ENCODE measurements at regions not wholly inside any gene's neighbourhood (a gene's known extent, or its start where the extent isn't known, plus 50 kb on each side); places are given as distances from the start of the nearest gene placed in this dataset.
"Not testable (repeated sequence)": the region's sequence is repeated elsewhere in the genome, so short reads cannot be mapped to it uniquely, and the experiment has no call there.

- 90 to 93% methylated on average over 3 of the region's 3 CpGs for WGBS, 2 donors
- H3K4me3 ChIP-seq (ENCODE audit: low read depth, poor library complexity, severe bottlenecking), result no peak overlapping the region
- no peak for DNase-seq (ENCODE audit: low spot score in 2 of 2)
- intact Hi-C loops (cut with DNase I; ENCODE audit: low total_unique reads), result no loop called here
- TF ChIP-seq POLR2A (IDR thresholded peaks at IDR 0.05) (no peak), CTCF (IDR thresholded peaks at IDR 0.05) (no peak)
Measured at GRCh38 chr2:49702740-49703139, 548.4 kb upstream of the FSHR start.

DNA sequence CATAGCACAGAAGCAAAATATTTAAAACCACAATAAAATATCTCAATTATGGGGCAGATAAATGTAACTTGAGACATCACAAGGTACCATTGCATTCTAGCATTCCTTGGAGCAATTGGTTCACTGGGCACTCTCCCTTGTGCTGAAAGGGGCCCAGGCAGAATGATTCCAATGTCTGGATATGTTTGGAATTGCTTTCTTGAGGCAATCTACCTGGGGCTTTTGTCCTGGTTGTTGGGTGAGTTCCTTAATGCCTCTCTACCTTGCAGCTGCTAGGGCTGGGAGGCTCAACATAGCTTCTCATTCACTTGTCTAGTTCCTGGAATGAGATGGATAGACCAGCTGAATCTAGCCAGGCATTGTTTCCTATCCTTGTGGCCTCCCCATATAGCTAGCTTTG is 539.6 kb upstream of the FSHR start:
- DNase-seq (ENCODE audit: low spot score in 2 of 2), result no peak
- H3K4me3 ChIP-seq (ENCODE audit: low read depth, poor library complexity, severe bottlenecking), result no peak overlapping the region
- intact Hi-C loops (cut with DNase I; ENCODE audit: low total_unique reads), result no loop called here
- TF ChIP-seq POLR2A (IDR thresholded peaks at IDR 0.05), result no peak
- TF ChIP-seq CTCF (IDR thresholded peaks at IDR 0.05), result no peak

DNA sequence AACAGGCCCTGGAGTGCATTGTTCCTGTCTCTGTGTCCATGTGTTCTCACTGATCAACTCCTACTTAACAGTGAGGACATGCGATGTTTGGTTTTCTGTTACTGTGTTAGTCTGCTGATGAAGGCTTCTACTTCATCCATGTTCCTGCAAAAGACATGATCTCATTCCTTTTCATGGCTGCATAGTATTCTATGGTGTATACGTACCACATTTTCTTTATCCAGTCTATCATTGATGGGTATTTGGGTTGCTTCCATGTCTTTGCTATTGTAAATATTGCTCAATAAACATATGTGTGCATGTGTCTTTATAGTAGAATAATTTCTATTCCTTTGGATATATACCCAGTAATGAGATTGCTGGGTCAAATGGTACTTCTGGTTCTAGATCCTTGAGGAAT is 537.7 kb upstream of the FSHR start:
- WGBS, 2 donors, result 95 to 98% methylated on average over 2 of the region's 2 CpGs
- intact Hi-C loops (cut with DNase I; ENCODE audit: low total_unique reads); H3K4me3 ChIP-seq (ENCODE audit: low read depth, poor library complexity, severe bottlenecking); DNase-seq (ENCODE audit: low spot score in 2 of 2): not testable (repeated sequence)

DNA sequence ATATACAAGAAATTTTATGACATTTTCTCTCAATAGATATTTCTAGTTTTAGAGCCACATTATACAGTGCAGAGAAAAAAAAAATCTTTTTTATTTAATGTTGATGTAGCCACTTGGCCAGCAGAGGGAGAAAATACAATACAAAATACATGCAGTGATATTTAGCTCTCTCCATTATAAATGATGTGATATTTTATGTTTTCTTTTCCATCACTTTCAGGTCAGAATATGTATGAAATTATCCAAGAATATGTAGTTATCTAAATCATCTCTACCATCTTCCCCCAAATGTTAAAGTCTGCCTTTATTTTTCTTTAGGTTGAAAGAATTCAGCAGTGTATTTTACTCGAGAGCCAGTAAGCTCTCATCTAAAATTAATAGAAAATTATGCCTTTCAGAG is 533.6 kb upstream of the FSHR start:
- DNase-seq (ENCODE audit: low spot score in 2 of 2), result no peak

GRCh38 chr2:49686897-49687442 is 532.7 kb upstream of the FSHR start:
- DNase-seq (ENCODE audit: low spot score in 2 of 2), result no peak
- TF ChIP-seq POLR2A (IDR thresholded peaks at IDR 0.05) (no peak), CTCF (IDR thresholded peaks at IDR 0.05) (no peak)

More for the DNA sequence above, 533.6 kb upstream of the FSHR start:
- 77 to 82% methylated on average over 1 of the region's 1 CpG for WGBS, 2 donors
- intact Hi-C loops (cut with DNase I; ENCODE audit: low total_unique reads), result no loop called here
- no peak overlapping the region for H3K4me3 ChIP-seq (ENCODE audit: low read depth, poor library complexity, severe bottlenecking)
- no peak for TF ChIP-seq CTCF (IDR thresholded peaks at IDR 0.05)
- no peak for TF ChIP-seq POLR2A (IDR thresholded peaks at IDR 0.05)

DNA sequence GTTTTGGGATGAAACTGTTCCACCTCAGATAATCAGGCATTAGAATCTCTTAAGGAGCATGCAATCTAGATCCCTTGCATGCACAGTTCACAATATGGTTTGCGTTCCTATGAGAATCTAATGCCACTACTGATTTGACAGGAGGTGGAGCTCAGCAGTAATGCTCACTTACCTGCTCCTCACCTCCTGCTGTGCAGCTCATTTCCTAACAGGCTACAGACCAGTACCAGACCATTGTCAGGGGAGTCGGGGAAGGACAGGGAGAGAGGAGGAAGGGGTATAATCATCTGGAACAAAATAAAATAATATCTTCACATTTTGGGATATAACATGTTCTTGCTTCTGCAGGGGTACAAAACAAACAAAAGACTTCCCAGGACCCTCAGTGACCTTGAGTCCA is 532.0 kb upstream of the FSHR start:
- intact Hi-C loops (cut with DNase I; ENCODE audit: low total_unique reads), result no loop called here
- 74 to 78% methylated on average over 2 of the region's 2 CpGs for WGBS, 2 donors
- no peak for DNase-seq (ENCODE audit: low spot score in 2 of 2)
- no peak for TF ChIP-seq POLR2A (IDR thresholded peaks at IDR 0.05)
- no peak for TF ChIP-seq CTCF (IDR thresholded peaks at IDR 0.05)
- no peak overlapping the region for H3K4me3 ChIP-seq (ENCODE audit: low read depth, poor library complexity, severe bottlenecking)

More at GRCh38 chr2:49686897-49687442, 532.7 kb upstream of the FSHR start:
- 48 to 62% methylated on average over 2 of the region's 2 CpGs for whole genome bisulfite sequencing, 2 donors
- no peak overlapping the region for H3K4me3 ChIP-seq (ENCODE audit: low read depth, poor library complexity, severe bottlenecking)
- intact Hi-C loops (cut with DNase I; ENCODE audit: low total_unique reads), result no loop called here
